ENCODE measurements at regions not wholly inside any gene's neighbourhood (a gene's known extent, or its start where the extent isn't known, plus 50 kb on each side); places are given as distances from the start of the nearest gene placed in this dataset.

- no peak for DNase-seq (ENCODE audit: low read depth)
- no peak for TF ChIP-seq CTCF (conservative IDR thresholded peaks at IDR 0.05; ENCODE audit: low read depth, low read length)
- H3K4me3 ChIP-seq (ENCODE audit: low read length), result no peak overlapping the region
These were observed 154.1 kb downstream of the SNX18 start for GRCh38 chr5:54671681-54672080.

GRCh38 chr5:54671111-54671531 lies 153.6 kb downstream of the SNX18 start:
- no peak for TF ChIP-seq CTCF (conservative IDR thresholded peaks at IDR 0.05; ENCODE audit: low read depth, low read length)
- no peak for DNase-seq (ENCODE audit: low read depth)
- no peak overlapping the region for H3K4me3 ChIP-seq (ENCODE audit: low read length)

- no peak for TF ChIP-seq CTCF (conservative IDR thresholded peaks at IDR 0.05; ENCODE audit: low read depth, low read length)
- no peak for DNase-seq (ENCODE audit: low read depth)
- H3K4me3 ChIP-seq (ENCODE audit: low read length), result no peak overlapping the region
These were observed 152.7 kb downstream of the SNX18 start for GRCh38 chr5:54670281-54670680.

DNA sequence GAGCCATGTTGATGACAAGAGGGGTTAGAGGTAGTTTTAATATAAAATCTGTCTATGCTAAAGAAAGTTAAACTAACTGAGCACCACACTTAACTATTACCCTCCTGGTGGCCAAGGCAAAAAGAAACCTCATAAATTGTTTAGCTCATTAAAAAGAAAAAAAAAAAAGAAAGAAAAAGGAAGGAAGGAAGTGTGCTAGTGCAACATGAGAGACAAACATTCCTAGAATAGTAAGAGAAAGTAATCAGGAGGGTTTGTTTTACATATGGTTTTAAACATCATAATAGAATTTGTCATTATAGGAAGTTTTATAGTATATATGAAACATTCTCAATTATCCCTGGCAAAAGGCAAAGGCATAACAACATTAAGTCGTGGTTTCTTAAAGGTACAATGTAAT lies 152.3 kb downstream of the SNX18 start:
- no peak for DNase-seq (ENCODE audit: low read depth)
- no peak overlapping the region for H3K4me3 ChIP-seq (ENCODE audit: low read length)
- TF ChIP-seq CTCF (conservative IDR thresholded peaks at IDR 0.05; ENCODE audit: low read depth, low read length), result no peak

GRCh38 chr5:54669285-54669684 lies 151.7 kb downstream of the SNX18 start:
- DNase-seq (ENCODE audit: low read depth), result no peak
- no peak for TF ChIP-seq CTCF (conservative IDR thresholded peaks at IDR 0.05; ENCODE audit: low read depth, low read length)
- H3K4me3 ChIP-seq (ENCODE audit: low read length), result no peak overlapping the region

DNA sequence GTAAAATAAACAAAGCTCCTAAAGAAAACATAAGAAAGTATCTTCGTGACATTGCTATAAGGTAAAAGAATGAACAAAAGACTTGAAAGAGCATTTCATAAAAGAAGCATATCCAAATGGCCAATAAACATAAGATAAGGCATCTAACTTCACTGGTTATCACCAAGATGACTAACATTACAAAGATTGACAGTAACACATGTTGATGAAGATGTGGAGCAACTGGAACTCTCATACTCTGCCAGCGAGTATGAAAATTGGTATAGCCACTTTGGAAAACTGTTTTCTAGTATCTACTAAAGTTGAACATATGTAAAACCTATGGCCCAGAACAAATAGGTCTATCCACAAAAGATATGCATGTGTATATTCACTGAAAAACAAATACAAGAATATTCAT lies 150.5 kb downstream of the SNX18 start:
- no peak overlapping the region for H3K4me3 ChIP-seq (ENCODE audit: low read length)
- no peak for DNase-seq (ENCODE audit: low read depth)
- TF ChIP-seq CTCF (conservative IDR thresholded peaks at IDR 0.05; ENCODE audit: low read depth, low read length), result no peak

DNA sequence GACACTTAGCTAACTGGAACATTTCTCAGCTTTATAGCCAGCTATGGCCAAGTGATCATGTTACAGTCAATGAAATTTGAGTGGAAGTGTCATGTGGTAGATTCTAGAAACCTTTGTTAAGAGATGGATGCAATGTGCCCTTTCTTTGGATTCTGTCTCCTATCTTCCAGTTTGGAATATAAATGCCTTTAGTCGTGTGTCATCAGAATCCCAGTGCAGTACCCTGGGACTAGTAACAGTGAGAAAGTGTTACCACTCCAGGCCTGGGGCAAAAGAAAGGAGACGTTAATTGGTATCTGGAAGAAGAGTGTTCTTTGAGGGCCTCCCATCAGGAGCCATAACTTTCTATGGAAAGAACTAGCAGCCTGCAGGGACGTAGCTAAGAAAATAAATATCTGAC lies 149.6 kb downstream of the SNX18 start:
- no peak for DNase-seq (ENCODE audit: low read depth)
- no peak overlapping the region for H3K4me3 ChIP-seq (ENCODE audit: low read length)
- no peak for TF ChIP-seq CTCF (conservative IDR thresholded peaks at IDR 0.05; ENCODE audit: low read depth, low read length)

Data from retinal pigment epithelial cell (primary cell).